Brain microvascular endothelial cell (primary cell): ENCODE measurements at regions not wholly inside any gene's neighbourhood (a gene's known extent, or its start where the extent isn't known, plus 50 kb on each side); places are given as distances from the start of the nearest gene placed in this dataset.
A peak's percentile ranks its signal among the peaks of the same experiment; 100 is the strongest.

Experiments
- DNase-seq: peaks from one replicate; pipeline ENCODE4 v3.0.0-alpha.2; 2020
- H3K27ac ChIP-seq: fragments of 250-450 bp; sonication (Bioruptor Pico); 2 replicates; pipeline ENCODE4 v1.5.1; 2020; ENCODE audit warnings: mild to moderate bottlenecking, moderate library complexity
- H3K27me3 ChIP-seq: fragments of 250-450 bp; sonication (Bioruptor Pico); replicated peaks from 2 replicates; pipeline ENCODE4 v1.5.1; 2020; ENCODE audit warnings: mild to moderate bottlenecking
- H3K36me3 ChIP-seq: fragments of 250-450 bp; sonication (Bioruptor Pico); replicated peaks from 2 replicates; pipeline ENCODE4 v1.5.1; 2020; ENCODE audit warnings: mild to moderate bottlenecking
- H3K4me3 ChIP-seq: 2 replicates; pipeline ENCODE4 v1.5.1; 2011; ENCODE audit warnings: low read depth, mild to moderate bottlenecking, control low read depth, low read length, moderate library complexity
- in situ Hi-C: cut with HindIII; loops from 2 replicates; pipeline ENCODE4 v1.10.0; 2017; ENCODE audit warnings: low sequenced_read_pairs, low pct_ligation_motif_present
- TF ChIP-seq, protein P1 (sequence below): IDR thresholded peaks from 2 replicates; pipeline ENCODE4 v1.5.1; 2011; ENCODE audit warnings: low read depth, mild to moderate bottlenecking, moderate library complexity, low read length, control low read depth, inconsistent platforms; ENCODE audit errors: missing control alignments

DNA sequence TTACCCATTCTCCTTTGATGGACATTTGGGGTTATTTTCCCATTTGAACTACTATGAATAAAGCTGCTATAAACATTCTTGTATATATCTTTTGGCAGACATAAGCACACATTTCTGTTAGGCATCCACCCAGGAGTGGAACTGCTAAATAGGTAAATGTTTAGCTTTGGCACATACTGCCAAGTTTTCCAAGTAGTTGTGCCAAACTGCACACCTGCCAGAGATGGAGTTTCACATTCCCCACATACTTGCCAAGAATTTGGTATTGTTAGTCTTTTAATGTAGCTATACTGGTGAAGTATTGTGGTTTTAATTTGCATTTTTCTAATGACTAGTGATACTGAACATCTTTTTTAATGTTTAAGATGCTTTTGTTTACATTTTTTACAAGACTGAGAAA, 201.0 kb downstream of the GXYLT1 start:
- TF ChIP-seq, protein P1, sequence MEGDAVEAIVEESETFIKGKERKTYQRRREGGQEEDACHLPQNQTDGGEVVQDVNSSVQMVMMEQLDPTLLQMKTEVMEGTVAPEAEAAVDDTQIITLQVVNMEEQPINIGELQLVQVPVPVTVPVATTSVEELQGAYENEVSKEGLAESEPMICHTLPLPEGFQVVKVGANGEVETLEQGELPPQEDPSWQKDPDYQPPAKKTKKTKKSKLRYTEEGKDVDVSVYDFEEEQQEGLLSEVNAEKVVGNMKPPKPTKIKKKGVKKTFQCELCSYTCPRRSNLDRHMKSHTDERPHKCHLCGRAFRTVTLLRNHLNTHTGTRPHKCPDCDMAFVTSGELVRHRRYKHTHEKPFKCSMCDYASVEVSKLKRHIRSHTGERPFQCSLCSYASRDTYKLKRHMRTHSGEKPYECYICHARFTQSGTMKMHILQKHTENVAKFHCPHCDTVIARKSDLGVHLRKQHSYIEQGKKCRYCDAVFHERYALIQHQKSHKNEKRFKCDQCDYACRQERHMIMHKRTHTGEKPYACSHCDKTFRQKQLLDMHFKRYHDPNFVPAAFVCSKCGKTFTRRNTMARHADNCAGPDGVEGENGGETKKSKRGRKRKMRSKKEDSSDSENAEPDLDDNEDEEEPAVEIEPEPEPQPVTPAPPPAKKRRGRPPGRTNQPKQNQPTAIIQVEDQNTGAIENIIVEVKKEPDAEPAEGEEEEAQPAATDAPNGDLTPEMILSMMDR: no peak
- in situ Hi-C loops: no loop called here

GRCh38 chr12:41942354-41942753, 202.3 kb downstream of the GXYLT1 start:
- Histone ChIP-seq H3K27me3 (no peaks in the 10 kb centered on the region), H3K36me3 (no peaks in the 10 kb centered on the region), H3K27ac (no peak overlapping the region), H3K4me3 (no peak overlapping the region)
- DNase-seq: no peak
- in situ Hi-C loops: no loop called here
- TF ChIP-seq, protein P1: no peak

More for the DNA sequence above, 201.0 kb downstream of the GXYLT1 start:
- Histone ChIP-seq H3K27ac (no peak overlapping the region), H3K36me3 (no peaks in the 10 kb centered on the region), H3K4me3 (no peak overlapping the region), H3K27me3 (no peaks in the 10 kb centered on the region)
- DNase-seq: no peak

- H3K27ac ChIP-seq: no peak overlapping the region
- H3K36me3 ChIP-seq: no peaks in the 10 kb centered on the region
- in situ Hi-C loops: no loop called here
- no peaks in the 10 kb centered on the region for H3K27me3 ChIP-seq
- TF ChIP-seq, protein P1: no peak
- DNase-seq: no peak
- H3K4me3 ChIP-seq: no peak overlapping the region
Observed at GRCh38 chr12:41941079-41941478, 203.6 kb downstream of the GXYLT1 start.

GRCh38 chr12:41940571-41940970, 204.1 kb downstream of the GXYLT1 start:
- H3K27me3 ChIP-seq: no peaks in the 10 kb centered on the region
- H3K36me3 ChIP-seq: no peaks in the 10 kb centered on the region
- TF ChIP-seq, protein P1: no peak
- no peak overlapping the region for H3K27ac ChIP-seq
- no peak overlapping the region for H3K4me3 ChIP-seq
- DNase-seq: no peak
- in situ Hi-C loops: no loop called here

- TF ChIP-seq, protein P1: peak; percentile 2
- no peak for DNase-seq
- in situ Hi-C loops: no loop called here
- no peaks in the 10 kb centered on the region for H3K36me3 ChIP-seq
- no peak overlapping the region for H3K4me3 ChIP-seq
- no peaks in the 10 kb centered on the region for H3K27me3 ChIP-seq
- H3K27ac ChIP-seq: no peak overlapping the region
Observed at GRCh38 chr12:41936333-41936732, 208.3 kb downstream of the GXYLT1 start.

GRCh38 chr12:41935911-41936310, 208.8 kb downstream of the GXYLT1 start:
- Histone ChIP-seq H3K27me3 (no peaks in the 10 kb centered on the region), H3K27ac (no peak overlapping the region), H3K4me3 (no peak overlapping the region), H3K36me3 (no peaks in the 10 kb centered on the region)
- DNase-seq: no peak
- TF ChIP-seq, protein P1: no peak
- in situ Hi-C loops: no loop called here
